ENCODE measurements at regions not wholly inside any gene's neighbourhood (a gene's known extent, or its start where the extent isn't known, plus 50 kb on each side); places are given as distances from the start of the nearest gene placed in this dataset.

- TF ChIP-seq, protein P1, sequence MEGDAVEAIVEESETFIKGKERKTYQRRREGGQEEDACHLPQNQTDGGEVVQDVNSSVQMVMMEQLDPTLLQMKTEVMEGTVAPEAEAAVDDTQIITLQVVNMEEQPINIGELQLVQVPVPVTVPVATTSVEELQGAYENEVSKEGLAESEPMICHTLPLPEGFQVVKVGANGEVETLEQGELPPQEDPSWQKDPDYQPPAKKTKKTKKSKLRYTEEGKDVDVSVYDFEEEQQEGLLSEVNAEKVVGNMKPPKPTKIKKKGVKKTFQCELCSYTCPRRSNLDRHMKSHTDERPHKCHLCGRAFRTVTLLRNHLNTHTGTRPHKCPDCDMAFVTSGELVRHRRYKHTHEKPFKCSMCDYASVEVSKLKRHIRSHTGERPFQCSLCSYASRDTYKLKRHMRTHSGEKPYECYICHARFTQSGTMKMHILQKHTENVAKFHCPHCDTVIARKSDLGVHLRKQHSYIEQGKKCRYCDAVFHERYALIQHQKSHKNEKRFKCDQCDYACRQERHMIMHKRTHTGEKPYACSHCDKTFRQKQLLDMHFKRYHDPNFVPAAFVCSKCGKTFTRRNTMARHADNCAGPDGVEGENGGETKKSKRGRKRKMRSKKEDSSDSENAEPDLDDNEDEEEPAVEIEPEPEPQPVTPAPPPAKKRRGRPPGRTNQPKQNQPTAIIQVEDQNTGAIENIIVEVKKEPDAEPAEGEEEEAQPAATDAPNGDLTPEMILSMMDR (conservative IDR thresholded peaks at IDR 0.05; ENCODE audit: low read length), result no peak
- no peak for TF ChIP-seq EZH2phosphoT487 (IDR thresholded peaks at IDR 0.05; ENCODE audit: borderline replicate concordance)
These were observed 267.7 kb upstream of the SEMA3A start for GRCh38 chr7:84462259-84462658.

All from Loucy (cell line).